Activated CD4-positive, alpha-beta T cell treated with anti-CD3 and anti-CD28 coated beads, Interleukin-2, amount 10 ng/mL, durations not matched to agents 7 days and 5 days (primary cell): ENCODE measurements at regions not wholly inside any gene's neighbourhood (a gene's known extent, or its start where the extent isn't known, plus 50 kb on each side); places are given as distances from the start of the nearest gene placed in this dataset.

Experiments used
- CTCF ChIA-PET: fragments of 350-600 bp; sonication (Branson Sonifier 250); formaldehyde crosslinking; loops from one replicate; lab custom pipeline; 2021; ENCODE audit warnings: antibody characterized with exemption; lab: Charles Lee
- POLR2A ChIA-PET: fragments of 350-600 bp; sonication (Branson Sonifier 250); formaldehyde crosslinking; loops from one replicate; lab custom pipeline; 2021; ENCODE audit warnings: antibody characterized with exemption; lab: Charles Lee
- DNase-seq: peaks from one replicate; pipeline ENCODE4 v3.0.0-alpha.2; 2020
- H3K27ac Mint-ChIP-seq: one replicate; pipeline ENCODE4 v1.8.0; 2021; ENCODE audit warnings: mild to moderate bottlenecking, moderate library complexity, mixed read lengths
- H3K27me3 Mint-ChIP-seq: one replicate; pipeline ENCODE4 v1.8.0; 2021; ENCODE audit warnings: mixed read lengths
- H3K36me3 Mint-ChIP-seq: one replicate; pipeline ENCODE4 v1.8.0; 2021; ENCODE audit warnings: low read depth, mixed read lengths
- H3K4me1 Mint-ChIP-seq: one replicate; pipeline ENCODE4 v1.8.0; 2021; ENCODE audit warnings: mixed read lengths
- H3K4me3 Mint-ChIP-seq: one replicate; pipeline ENCODE4 v1.8.0; 2021; ENCODE audit warnings: mild to moderate bottlenecking, moderate library complexity, mixed read lengths
- H3K9me3 Mint-ChIP-seq: one replicate; pipeline ENCODE4 v1.8.0; 2021; ENCODE audit warnings: mixed read lengths

GRCh38 chr20:20881808-20882207 lies 169.4 kb upstream of the RALGAPA2 start:
- no peak for DNase-seq
- ChIA-PET CTCF (no interaction called here), POLR2A (no interaction called here)
- no peaks in the 10 kb centered on the region for H3K36me3 Mint-ChIP-seq
- H3K27ac Mint-ChIP-seq, result no peak overlapping the region
- no peaks in the 10 kb centered on the region for H3K9me3 Mint-ChIP-seq
- H3K4me3 Mint-ChIP-seq, result no peak overlapping the region
- H3K4me1 Mint-ChIP-seq, result no peaks in the 10 kb centered on the region
- peaks cover 14% of the 10 kb centered on the region for H3K27me3 Mint-ChIP-seq

DNA sequence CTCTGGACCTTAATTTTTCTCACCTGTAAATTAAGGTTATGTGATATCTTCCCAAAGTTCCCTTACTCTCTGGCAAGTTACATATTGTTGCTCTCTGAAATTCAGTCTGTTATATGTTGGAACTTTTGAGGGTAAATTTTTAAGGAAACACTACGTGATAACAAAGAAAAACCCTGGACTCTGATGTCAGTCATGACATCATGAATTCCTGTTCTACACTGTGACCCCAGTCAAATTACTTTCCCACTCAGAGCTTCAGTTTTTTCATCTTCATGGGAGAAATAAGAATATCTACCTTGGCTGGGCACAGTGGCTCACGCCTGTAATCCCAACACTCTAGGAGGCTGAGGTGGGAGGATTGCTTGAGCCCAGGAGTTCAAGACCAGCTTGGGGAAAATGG lies 164.6 kb upstream of the RALGAPA2 start:
- Mint-ChIP-seq H3K4me3 (no peak overlapping the region), H3K4me1 (no peaks in the 10 kb centered on the region), H3K36me3 (no peaks in the 10 kb centered on the region), H3K27ac (no peak overlapping the region), H3K9me3 (no peaks in the 10 kb centered on the region), H3K27me3 (peaks cover 12% of the 10 kb centered on the region)
- DNase-seq, result no peak
- ChIA-PET CTCF (interaction anchor here (2.1 kb wide), 1 partner anchor 18 kb away, joined by 8 read pairs; no protein-coding TSS in a partner anchor), POLR2A (no interaction called here)

DNA sequence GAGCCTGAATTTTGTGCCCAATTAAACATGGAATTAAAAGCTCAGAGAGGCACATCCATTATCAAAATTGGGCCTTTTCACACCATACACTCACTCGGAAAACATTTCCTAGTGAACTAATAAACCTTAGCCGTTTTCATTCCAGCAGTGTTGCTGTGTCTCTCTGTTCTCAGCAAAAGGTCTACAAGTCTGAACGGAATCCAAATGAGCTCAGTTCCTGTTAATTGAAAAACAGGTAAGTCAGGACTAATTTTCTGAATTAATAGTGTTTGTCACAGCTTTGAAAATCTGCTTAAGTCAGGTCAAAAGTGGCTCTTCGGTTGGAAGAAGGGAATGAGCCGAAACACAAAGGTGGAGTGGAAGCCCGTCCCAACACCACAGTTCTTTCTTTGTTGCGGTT lies 163.3 kb upstream of the RALGAPA2 start:
- CTCF ChIA-PET, result interaction anchor here (0.6 to 2.1 kb wide), 2 partner anchors 16 to 50 kb away, joined by 3 to 8 read pairs; no protein-coding TSS in a partner anchor

GRCh38 chr20:20872428-20872827 lies 160.0 kb upstream of the RALGAPA2 start:
- Mint-ChIP-seq H3K27ac (no peak overlapping the region), H3K9me3 (no peaks in the 10 kb centered on the region), H3K4me1 (no peaks in the 10 kb centered on the region), H3K27me3 (peaks cover 14% of the 10 kb centered on the region), H3K4me3 (no peak overlapping the region), H3K36me3 (no peaks in the 10 kb centered on the region)
- no peak for DNase-seq
- ChIA-PET CTCF (interaction anchor here (0.7 kb wide), 1 partner anchor 94 kb away, joined by 3 read pairs; no protein-coding TSS in a partner anchor), POLR2A (no interaction called here)

More for the DNA sequence above, 163.3 kb upstream of the RALGAPA2 start:
- POLR2A ChIA-PET, result no interaction called here
- Mint-ChIP-seq H3K36me3 (no peaks in the 10 kb centered on the region), H3K27ac (no peak overlapping the region), H3K9me3 (no peaks in the 10 kb centered on the region), H3K4me1 (no peaks in the 10 kb centered on the region), H3K4me3 (no peak overlapping the region), H3K27me3 (peaks cover 16% of the 10 kb centered on the region)
- DNase-seq, result no peak

DNA sequence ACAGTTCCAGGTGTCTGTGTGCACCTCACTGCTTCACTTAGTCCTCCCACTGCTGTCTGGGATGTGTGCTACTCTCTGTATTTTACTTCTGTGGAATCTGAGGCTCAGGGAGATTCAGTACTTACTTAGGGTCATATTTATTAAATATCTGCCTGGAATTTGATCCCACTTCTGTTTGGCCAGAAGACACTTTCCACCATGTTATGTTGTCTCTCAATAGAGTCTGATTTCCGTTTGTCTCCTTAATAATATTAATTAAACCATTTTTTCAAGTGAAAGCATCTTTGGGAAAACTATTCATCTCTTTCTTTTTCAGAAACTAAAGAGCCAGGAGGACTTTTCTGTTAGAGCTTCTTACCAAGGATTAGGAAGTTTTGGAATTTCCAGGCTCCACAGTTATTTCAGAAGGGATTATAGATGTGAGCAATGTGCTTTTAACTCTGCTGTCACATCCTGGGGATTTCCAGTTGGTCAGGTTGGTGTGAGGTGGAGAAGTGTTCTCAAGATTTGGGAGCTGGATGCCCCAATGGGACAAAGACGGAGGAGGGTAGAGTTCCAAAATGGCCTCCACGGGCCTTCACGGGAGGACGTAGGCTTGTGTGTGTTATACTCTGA lies 156.8 kb upstream of the RALGAPA2 start:
- ChIA-PET CTCF (no interaction called here), POLR2A (no interaction called here)
- no peaks in the 10 kb centered on the region for H3K9me3 Mint-ChIP-seq
- no peak overlapping the region for H3K4me3 Mint-ChIP-seq
- no peak for DNase-seq
- H3K27me3 Mint-ChIP-seq, result peaks cover 14% of the 10 kb centered on the region
- no peak overlapping the region for H3K27ac Mint-ChIP-seq
- no peaks in the 10 kb centered on the region for H3K36me3 Mint-ChIP-seq
- no peaks in the 10 kb centered on the region for H3K4me1 Mint-ChIP-seq

DNA sequence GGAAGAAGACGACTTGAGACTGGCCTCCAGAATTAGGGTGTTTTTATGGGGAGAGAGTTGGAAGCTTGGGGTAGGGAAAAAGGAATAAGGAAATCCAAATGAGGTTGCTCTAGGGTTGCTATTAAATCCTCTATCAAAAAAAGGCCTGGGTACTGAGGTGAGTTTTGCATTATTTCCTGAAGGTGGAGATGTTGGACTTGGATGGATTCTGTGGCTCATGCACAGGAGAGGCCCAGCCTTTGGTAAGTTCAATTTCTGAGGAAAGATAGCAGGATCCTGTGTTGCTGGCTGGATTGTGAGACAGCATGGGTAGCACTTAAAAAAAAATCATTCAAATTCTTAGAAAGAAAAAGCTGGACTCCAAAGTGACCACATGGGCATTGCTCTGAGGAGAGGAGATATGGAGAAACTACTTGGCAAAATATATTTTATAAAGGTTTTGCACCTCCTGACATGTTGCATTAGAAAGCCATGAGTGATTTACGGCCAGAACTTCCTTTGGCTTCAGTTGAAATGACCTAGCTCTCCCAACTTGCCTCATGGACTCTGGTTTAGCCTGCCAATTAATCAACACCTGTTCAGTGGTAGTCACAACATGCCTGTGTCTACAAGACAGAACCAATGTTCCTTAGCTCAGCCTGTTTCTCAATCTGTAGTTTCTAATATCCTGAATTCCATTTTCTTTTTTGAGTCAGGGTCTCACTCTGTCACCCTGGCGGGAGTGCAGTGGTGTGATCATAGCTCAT lies 152.1 kb upstream of the RALGAPA2 start:
- ChIA-PET CTCF (interaction anchor here (0.7 to 1.2 kb wide), 2 partner anchors 641 to 1425 kb away, joined by 3 to 5 read pairs; no protein-coding TSS in a partner anchor), POLR2A (no interaction called here)
- no peaks in the 10 kb centered on the region for H3K4me1 Mint-ChIP-seq
- H3K9me3 Mint-ChIP-seq, result no peaks in the 10 kb centered on the region
- peaks cover 10% of the 10 kb centered on the region for H3K27me3 Mint-ChIP-seq
- H3K36me3 Mint-ChIP-seq, result no peaks in the 10 kb centered on the region
- no peak overlapping the region for H3K4me3 Mint-ChIP-seq
- H3K27ac Mint-ChIP-seq, result no peak overlapping the region
- DNase-seq, result no peak

GRCh38 chr20:20860078-20860806 lies 147.8 kb upstream of the RALGAPA2 start:
- H3K4me3 Mint-ChIP-seq, result no peak overlapping the region
- H3K27me3 Mint-ChIP-seq, result peaks cover 16% of the 10 kb centered on the region
- CTCF ChIA-PET, result interaction anchor here (0.5 to 2.4 kb wide), 12 partner anchors 10 to 826 kb away, joined by 3 to 10 read pairs (median 4); no protein-coding TSS in a partner anchor
- H3K4me1 Mint-ChIP-seq, result no peaks in the 10 kb centered on the region
- POLR2A ChIA-PET, result no interaction called here
- no peaks in the 10 kb centered on the region for H3K36me3 Mint-ChIP-seq
- peak; percentile 89 for DNase-seq
- H3K27ac Mint-ChIP-seq, result no peak overlapping the region
- H3K9me3 Mint-ChIP-seq, result no peaks in the 10 kb centered on the region

DNA sequence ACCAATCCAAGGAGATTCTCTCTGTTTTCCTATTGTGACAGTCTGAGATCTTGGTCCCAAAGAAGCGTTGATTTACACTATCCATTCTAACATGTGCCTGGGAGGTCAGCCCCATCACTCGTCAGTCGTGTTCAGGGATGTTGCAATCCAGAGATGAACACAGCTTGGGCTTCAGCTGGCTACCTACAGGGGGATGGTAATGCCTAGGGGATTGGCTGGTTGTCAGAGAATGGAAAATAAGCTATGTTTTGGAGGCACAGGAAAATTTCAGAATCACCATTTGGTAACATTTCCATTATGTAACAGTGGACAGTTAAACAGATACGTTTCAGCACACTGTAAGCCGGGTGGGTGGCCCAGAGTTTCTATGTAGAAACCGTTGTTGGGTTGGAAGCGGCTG lies 147.1 kb upstream of the RALGAPA2 start:
- DNase-seq, result no peak
- Mint-ChIP-seq H3K9me3 (no peaks in the 10 kb centered on the region), H3K36me3 (no peaks in the 10 kb centered on the region), H3K27ac (no peak overlapping the region), H3K4me1 (no peaks in the 10 kb centered on the region), H3K4me3 (no peak overlapping the region), H3K27me3 (peaks cover 16% of the 10 kb centered on the region)
- CTCF ChIA-PET, result interaction anchor here (1.0 to 2.4 kb wide), 11 partner anchors 9 to 646 kb away, joined by 3 to 10 read pairs (median 4); no protein-coding TSS in a partner anchor
- POLR2A ChIA-PET, result no interaction called here

DNA sequence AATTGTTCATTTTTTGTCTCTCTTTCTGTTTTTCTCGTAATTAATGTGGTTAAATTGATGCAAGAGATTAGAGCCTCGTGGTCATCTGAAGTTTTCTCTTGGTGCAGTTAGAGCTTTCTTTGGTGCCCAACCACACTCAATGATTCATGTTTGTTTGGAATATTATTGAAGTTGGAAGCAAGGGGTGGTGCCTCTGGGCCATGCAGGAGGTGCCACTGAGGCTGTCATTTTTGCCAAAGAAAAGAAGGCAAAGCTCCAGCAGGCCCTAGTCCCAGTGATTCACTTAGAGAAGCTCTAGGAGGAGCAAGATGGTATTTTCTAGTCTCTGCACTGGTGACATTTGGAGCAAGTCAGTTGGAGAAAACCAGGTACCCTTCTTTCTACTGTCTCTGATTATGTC lies 144.5 kb upstream of the RALGAPA2 start:
- H3K4me3 Mint-ChIP-seq, result no peak overlapping the region
- peaks cover 14% of the 10 kb centered on the region for H3K27me3 Mint-ChIP-seq
- ChIA-PET POLR2A (no interaction called here), CTCF (interaction anchor here (0.5 to 1.7 kb wide), 2 partner anchors 197 to 379 kb away, joined by 3 to 4 read pairs; no protein-coding TSS in a partner anchor)
- H3K4me1 Mint-ChIP-seq, result no peaks in the 10 kb centered on the region
- no peaks in the 10 kb centered on the region for H3K9me3 Mint-ChIP-seq
- no peak overlapping the region for H3K27ac Mint-ChIP-seq
- no peak for DNase-seq
- H3K36me3 Mint-ChIP-seq, result no peaks in the 10 kb centered on the region

- CTCF ChIA-PET, result interaction anchor here (1.7 kb wide), 1 partner anchor 379 kb away, joined by 4 read pairs; no protein-coding TSS in a partner anchor
- Mint-ChIP-seq H3K4me3 (no peak overlapping the region), H3K9me3 (no peaks in the 10 kb centered on the region), H3K4me1 (no peaks in the 10 kb centered on the region), H3K27ac (no peak overlapping the region), H3K27me3 (peaks cover 14% of the 10 kb centered on the region), H3K36me3 (no peaks in the 10 kb centered on the region)
- POLR2A ChIA-PET, result no interaction called here
- DNase-seq, result no peak
Observed at GRCh38 chr20:20856306-20856705, 143.9 kb upstream of the RALGAPA2 start.

DNA sequence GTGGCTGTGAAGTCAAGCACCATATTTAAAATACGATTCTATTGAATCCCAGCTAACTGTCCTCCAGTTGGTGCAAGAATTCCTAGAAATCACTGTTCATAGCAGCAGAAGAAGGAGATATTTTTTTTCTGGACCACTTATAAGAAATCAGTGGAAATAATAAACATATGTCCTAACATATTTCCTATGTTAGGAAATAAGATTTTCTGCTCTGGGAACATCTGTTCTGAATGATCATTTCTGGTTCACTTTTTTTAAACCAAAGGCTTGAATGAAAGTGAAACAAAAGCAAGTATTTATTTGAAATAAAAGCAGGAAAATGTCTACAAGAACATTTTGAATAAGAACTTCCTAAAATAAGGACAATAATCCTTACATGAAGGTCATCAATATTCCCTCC lies 138.9 kb upstream of the RALGAPA2 start:
- ChIA-PET CTCF (no interaction called here), POLR2A (no interaction called here)
- DNase-seq, result no peak
- Mint-ChIP-seq H3K9me3 (no peaks in the 10 kb centered on the region), H3K4me1 (no peaks in the 10 kb centered on the region), H3K27me3 (no peaks in the 10 kb centered on the region), H3K36me3 (no peaks in the 10 kb centered on the region), H3K4me3 (no peak overlapping the region), H3K27ac (no peak overlapping the region)

- Mint-ChIP-seq H3K9me3 (no peaks in the 10 kb centered on the region), H3K27me3 (no peaks in the 10 kb centered on the region), H3K4me1 (no peaks in the 10 kb centered on the region), H3K4me3 (no peak overlapping the region), H3K27ac (no peak overlapping the region), H3K36me3 (no peaks in the 10 kb centered on the region)
- POLR2A ChIA-PET, result no interaction called here
- CTCF ChIA-PET, result interaction anchor here (0.9 kb wide), 1 partner anchor 10 kb away, joined by 4 read pairs; no protein-coding TSS in a partner anchor
- DNase-seq, result no peak
Observed at GRCh38 chr20:20850407-20850806, 138.0 kb upstream of the RALGAPA2 start.
